HepG2 (cell line): ENCODE measurements at regions not wholly inside any gene's neighbourhood (a gene's known extent, or its start where the extent isn't known, plus 50 kb on each side); places are given as distances from the start of the nearest gene placed in this dataset.

Experiments used
- ATAC-seq: fragments of 200-7000 bp; cut with Tn5 transposase; 3 replicates; pipeline ENCODE4 v1.9.1; 2020; ENCODE audit warnings: mild to moderate bottlenecking, moderate library complexity
- BruUV-seq: library from RNA; stranded (reverse); fragments of 400-500 nt; replicated peaks from 2 replicates; lab custom pipeline; 2021; lab: Mats Ljungman, UMichigan
- CTCF ChIA-PET: fragments of 300-600 bp; formaldehyde crosslinking; extraction: SDS; loops from one replicate; lab custom pipeline; 2021; ENCODE audit warnings: low total read pairs, inconsistent platforms, low intra/inter-chr PET ratio; lab: Yijun Ruan, JAX
- POLR2A ChIA-PET: fragments of 350-600 bp; sonication (Branson Sonifier 250); formaldehyde crosslinking; loops from one replicate; lab custom pipeline; 2020; ENCODE audit warnings: antibody characterized with exemption, inconsistent platforms; lab: Yijun Ruan, JAX
- DNase-seq: peaks from one replicate; pipeline ENCODE4 v3.0.0-alpha.2; 2015; ENCODE audit warnings: low spot score
- FAIRE-seq: peaks from 3 replicates; lab custom pipeline; 2011; peaks lifted over from hg19 to GRCh38; lab: Jason Lieb, UNC
- H2AFZ ChIP-seq: one replicate; pipeline ENCODE4 v1.6.1; 2011; ENCODE audit warnings: low read length, inconsistent platforms
- H3K27ac ChIP-seq: fragments of 300-600 bp; 3 replicates; pipeline ENCODE4 v1.8.0; 2011; ENCODE audit warnings: mixed run types, mild to moderate bottlenecking, mixed read lengths, low read length, inconsistent platforms; ENCODE audit not compliant: insufficient read depth; ENCODE audit errors: extremely low read length
- H3K27me3 ChIP-seq, 2 experiments: fragments of 200-600 bp in 1 of 2; 2 replicates in 1 of 2; 3 replicates in 1 of 2; pipeline versions ENCODE4 v1.6.0 to v1.8.0; 2011; ENCODE audit warnings: low read length in 2 of 2, mild to moderate bottlenecking in 2 of 2, moderate library complexity in 2 of 2, inconsistent platforms in 1 of 2; ENCODE audit not compliant: insufficient read depth in 2 of 2, control insufficient read depth in 1 of 2
- H3K36me3 ChIP-seq, 2 experiments: fragments of 200-600 bp in 1 of 2; replicated peaks in 1 of 2; 2 replicates in 1 of 2; 3 replicates in 1 of 2; pipeline versions ENCODE4 v1.5.1 to v1.8.0; 2011; ENCODE audit warnings: low read length in 2 of 2, inconsistent platforms in 1 of 2; ENCODE audit not compliant: insufficient read depth in 2 of 2, control insufficient read depth in 1 of 2
- H3K4me1 ChIP-seq: 2 replicates; pipeline ENCODE4 v1.5.1; 2012; ENCODE audit warnings: low read length, inconsistent platforms; ENCODE audit not compliant: insufficient read depth
- H3K4me2 ChIP-seq: 2 replicates; pipeline ENCODE4 v1.6.0; 2011; ENCODE audit warnings: low read depth, low read length, inconsistent platforms
- H3K4me3 ChIP-seq, 3 experiments: fragments of 200-600 bp in 1 of 3; sonication (generic), shearing (Covaris generic) in 1 of 3; replicated peaks in 1 of 3; 2 replicates each; pipeline ENCODE4 v1.5.1; 2011 to 2016; ENCODE audit warnings: low read length in 3 of 3, inconsistent platforms in 2 of 3, low read depth in 2 of 3, mild to moderate bottlenecking in 2 of 3, control low read depth in 1 of 3, mixed read lengths in 1 of 3; ENCODE audit not compliant: insufficient read depth in 1 of 3
- H3K79me2 ChIP-seq: one replicate; pipeline ENCODE4 v1.6.1; 2011; ENCODE audit warnings: low read length, inconsistent platforms; ENCODE audit not compliant: insufficient read depth
- H3K9ac ChIP-seq: 2 replicates; pipeline ENCODE4 v1.6.0; 2011; ENCODE audit warnings: mild to moderate bottlenecking, low read depth, low read length, inconsistent platforms; ENCODE audit not compliant: insufficient read depth
- H3K9me3 ChIP-seq: 2 replicates; pipeline ENCODE4 v1.5.1; 2012; ENCODE audit warnings: mild to moderate bottlenecking, low read length
- H4K20me1 ChIP-seq: 2 replicates; pipeline ENCODE4 v1.6.0; 2011; ENCODE audit warnings: inconsistent platforms, mild to moderate bottlenecking, low read length, moderate library complexity; ENCODE audit not compliant: insufficient read depth
- BRF2 ChIP-seq: sonication (generic); formaldehyde crosslinking; IDR thresholded peaks from 2 replicates; pipeline ENCODE4 v1.8.1; 2022; ENCODE audit warnings: mild to moderate bottlenecking, missing genetic modification reagents
- DZIP1 ChIP-seq: sonication (generic); formaldehyde crosslinking; IDR thresholded peaks from 2 replicates; pipeline ENCODE4 v1.5.0; 2020; ENCODE audit warnings: mild to moderate bottlenecking, missing genetic modification reagents
- HMGXB3 ChIP-seq: sonication (generic); formaldehyde crosslinking; IDR thresholded peaks from 2 replicates; pipeline ENCODE4 v1.4.0; 2020; ENCODE audit warnings: missing genetic modification reagents, borderline replicate concordance
- KMT2B ChIP-seq: IDR thresholded peaks from 2 replicates; pipeline ENCODE4 v1.6.1; 2016; ENCODE audit warnings: missing genetic modification reagents, missing compliant biosample characterization
- MAZ ChIP-seq, 2 experiments: sonication (generic) in 1 of 2; formaldehyde crosslinking in 1 of 2; IDR thresholded peaks; 2 replicates each; pipeline versions ENCODE4 v1.5.0 to v1.6.1; 2012 to 2020; ENCODE audit warnings: low read depth in 2 of 2, mild to moderate bottlenecking in 2 of 2, borderline replicate concordance in 1 of 2, improper control_type of control experiment in 1 of 2, low read length in 1 of 2, missing genetic modification reagents in 1 of 2, moderate library complexity in 1 of 2
- MZF1 ChIP-seq: sonication (generic); formaldehyde crosslinking; IDR thresholded peaks from 2 replicates; pipeline ENCODE4 v1.8.1; 2023; ENCODE audit warnings: mild to moderate bottlenecking, missing genetic modification reagents, borderline replicate concordance
- ZZZ3 ChIP-seq: sonication (generic); formaldehyde crosslinking; IDR thresholded peaks from 2 replicates; pipeline ENCODE4 v1.4.0; 2020; ENCODE audit warnings: missing genetic modification reagents, mild to moderate bottlenecking, borderline replicate concordance
- WGBS: methylation state at CpG from one replicate; pipeline ENCODE4 v1.1.6; 2017; ENCODE audit warnings: low lambda C conversion rate; 5-methylcytosine and 5-hydroxymethylcytosine counted together
- in situ Hi-C: cut with HindIII; loops from 2 replicates; pipeline ENCODE4 v1.10.0; 2017; ENCODE audit warnings: low pct_unique_long_range_greater_than_20kb; ENCODE audit not compliant: extremely low pct_ligation_motif_present
- intact Hi-C: fragments of 100-400 bp; cut with micrococcal nuclease; formaldehyde crosslinking; loops from one replicate; pipeline ENCODE4 v1.10.0; 2022; ENCODE audit not compliant: unreplicated experiment

- ChIA-PET POLR2A (no interaction called here), CTCF (no interaction called here)
- Histone ChIP-seq H3K4me2 (no peak overlapping the region), H3K4me1 (no peaks in the 10 kb centered on the region), H3K27me3 (no peaks in the 10 kb centered on the region), H3K36me3 (no peaks in the 10 kb centered on the region), H3K9me3 (peaks cover 71% of the 10 kb centered on the region), H3K9ac (no peak overlapping the region), H3K79me2 (no peaks in the 10 kb centered on the region), H3K4me3 (no peak overlapping the region), H2AFZ (no peak overlapping the region), H4K20me1 (no peaks in the 10 kb centered on the region), H3K27ac (no peak overlapping the region)
- no TSS peak for BruUV-seq
- intact Hi-C loops: no loop called here
- no peak for FAIRE-seq
- no peak for ATAC-seq
- in situ Hi-C loops: no loop called here
- WGBS: 0% methylated on average over 1 of the region's 1 CpG
- DNase-seq: no peak
- TF ChIP-seq KMT2B (CRISPR knock-in tag): no peak
- no peak for TF ChIP-seq DZIP1 (CRISPR knock-in tag)
- TF ChIP-seq MZF1 (CRISPR knock-in tag): no peak
- no peak for TF ChIP-seq BRF2 (CRISPR knock-in tag)
- TF ChIP-seq, all 625 proteins: peak for 0
Observed at GRCh38 chr10:105675333-105675732, 1034.2 kb downstream of the SORCS3 start.

- ATAC-seq: no peak
- no peak overlapping the region for H3K4me2 ChIP-seq
- CTCF ChIA-PET: no interaction called here
Observed at GRCh38 chr10:105674448-105674847, 1033.4 kb downstream of the SORCS3 start.

More at GRCh38 chr10:105674448-105674847, 1033.4 kb downstream of the SORCS3 start:
- 17% methylated on average over 5 of the region's 5 CpGs for WGBS
- FAIRE-seq (no peak), DNase-seq (no peak)
- Histone ChIP-seq H3K27ac (no peak overlapping the region), H3K27me3 (no peaks in the 10 kb centered on the region), H3K9ac (no peak overlapping the region), H3K9me3 (peaks cover 63% of the 10 kb centered on the region), H3K4me3 (no peak overlapping the region), H2AFZ (no peak overlapping the region), H3K79me2 (no peaks in the 10 kb centered on the region), H3K4me1 (no peaks in the 10 kb centered on the region), H3K36me3 (no peaks in the 10 kb centered on the region)
- in situ Hi-C loops (no loop called here), intact Hi-C loops (no loop called here)
- no TSS peak for BruUV-seq
- POLR2A ChIA-PET: no interaction called here
- TF ChIP-seq ZZZ3 (CRISPR knock-in tag) (no peak), MAZ (IDR thresholded peaks at IDR 0.05; ENCODE audit: borderline replicate concordance, low read depth, low read length) (no peak), MAZ (CRISPR knock-in tag; IDR thresholded peaks at IDR 0.05; ENCODE audit: low read depth) (no peak), HMGXB3 (CRISPR knock-in tag) (no peak)
- TF ChIP-seq, all 625 proteins: peak for 0
- no peaks in the 10 kb centered on the region for H4K20me1 ChIP-seq
